HEK293 (cell line): ENCODE measurements at regions not wholly inside any gene's neighbourhood (a gene's known extent, or its start where the extent isn't known, plus 50 kb on each side); places are given as distances from the start of the nearest gene placed in this dataset.

ENCODE experiments used
- ATF2 ChIP-seq: fragments of 450-650 bp; formaldehyde crosslinking; IDR thresholded peaks from 2 replicates; pipeline ENCODE4 v1.5.1; 2016; ENCODE audit warnings: missing biosample characterization, missing genetic modification characterization, low read depth
- CTCF ChIP-seq: fragments of 450-650 bp; formaldehyde crosslinking; IDR thresholded peaks from 2 replicates; pipeline ENCODE4 v1.5.1; 2016; ENCODE audit warnings: missing biosample characterization, missing genetic modification characterization
- KLF1 ChIP-seq: fragments of 450-650 bp; formaldehyde crosslinking; IDR thresholded peaks from 2 replicates; pipeline ENCODE4 v1.5.1; 2016; ENCODE audit warnings: missing biosample characterization, missing genetic modification characterization
- REST ChIP-seq: fragments of 450-650 bp; formaldehyde crosslinking; IDR thresholded peaks from 2 replicates; pipeline ENCODE4 v1.5.1; 2016; ENCODE audit warnings: missing biosample characterization, missing genetic modification characterization
- TCF7L2 ChIP-seq: IDR thresholded peaks from 2 replicates; pipeline ENCODE4 v1.6.1; 2011; ENCODE audit warnings: low read depth, mild to moderate bottlenecking, inconsistent platforms, low read length, moderate library complexity, borderline replicate concordance
- YY1 ChIP-seq: fragments of 450-650 bp; formaldehyde crosslinking; IDR thresholded peaks from 2 replicates; pipeline ENCODE4 v1.5.1; 2018; ENCODE audit warnings: missing biosample characterization, missing genetic modification characterization
- ZNF398 ChIP-seq: fragments of 450-650 bp; formaldehyde crosslinking; IDR thresholded peaks from 2 replicates; pipeline ENCODE4 v1.5.1; 2017; ENCODE audit warnings: missing biosample characterization, missing genetic modification characterization
- ZNF76 ChIP-seq: fragments of 450-650 bp; formaldehyde crosslinking; IDR thresholded peaks from 2 replicates; pipeline ENCODE4; 2016; ENCODE audit warnings: low read depth, missing biosample characterization, missing genetic modification characterization, borderline replicate concordance
- ZNF776 ChIP-seq: fragments of 450-650 bp; formaldehyde crosslinking; IDR thresholded peaks from 2 replicates; pipeline ENCODE4 v1.5.0; 2017; ENCODE audit warnings: missing biosample characterization, missing genetic modification characterization, borderline replicate concordance

GRCh38 chrX:127888767-127889166, 163.4 kb downstream of the ACTRT1 start:
- no peak for TF ChIP-seq CTCF (tag by site-specific recombination)
- TF ChIP-seq ZNF76 (tag by site-specific recombination) = no peak
- TF ChIP-seq ZNF776 (tag by site-specific recombination) = no peak
- no peak for TF ChIP-seq KLF1
- TF ChIP-seq TCF7L2 = no peak
- TF ChIP-seq ZNF398 (tag by site-specific recombination) = no peak
- no peak for TF ChIP-seq YY1 (tag by site-specific recombination)
- TF ChIP-seq ATF2 (tag by site-specific recombination) = no peak
- TF ChIP-seq REST (tag by site-specific recombination) = no peak
